Activated CD4-positive, alpha-beta T cell treated with anti-CD3 and anti-CD28 coated beads, Interleukin-2, amount 50 U/mL, for 4 hours (primary cell): ENCODE measurements at regions not wholly inside any gene's neighbourhood (a gene's known extent, or its start where the extent isn't known, plus 50 kb on each side); places are given as distances from the start of the nearest gene placed in this dataset.
"Not testable (repeated sequence)": the region's sequence is repeated elsewhere in the genome, so short reads cannot be mapped to it uniquely, and the experiment has no call there.

ENCODE experiments used
- DNase-seq, 2 experiments: peaks; one replicate each; pipeline ENCODE4 v3.0.0-alpha.2; 2020

GRCh38 chr13:64725492-64725891, 2504.6 kb downstream of the PCDH9 start:
- DNase-seq = no peak

GRCh38 chr13:64723724-64724123, 2506.4 kb downstream of the PCDH9 start:
- DNase-seq = no peak

- no peak for DNase-seq
Observed at GRCh38 chr13:64718116-64718515, 2512.0 kb downstream of the PCDH9 start.

GRCh38 chr13:64716936-64717335, 2513.2 kb downstream of the PCDH9 start:
- DNase-seq = no peak

- DNase-seq = no peak
Observed at GRCh38 chr13:64709079-64709478, 2521.1 kb downstream of the PCDH9 start.

GRCh38 chr13:64704121-64704649, 2526.0 kb downstream of the PCDH9 start:
- no peak for DNase-seq

- no peak for DNase-seq
Observed at GRCh38 chr13:64697226-64697625, 2532.9 kb downstream of the PCDH9 start.

GRCh38 chr13:64688893-64689677, 2541.1 kb downstream of the PCDH9 start:
- no peak for DNase-seq

GRCh38 chr13:64686536-64686935, 2543.6 kb downstream of the PCDH9 start:
- not testable (repeated sequence) for DNase-seq

- no peak for DNase-seq
Observed at GRCh38 chr13:64684685-64685431, 2545.3 kb downstream of the PCDH9 start.

- no peak for DNase-seq
Observed at GRCh38 chr13:64684108-64684507, 2546.0 kb downstream of the PCDH9 start.

- no peak for DNase-seq
Observed at GRCh38 chr13:64680739-64681138, 2549.4 kb downstream of the PCDH9 start.

- DNase-seq = no peak
Observed at GRCh38 chr13:64675255-64675892, 2554.8 kb downstream of the PCDH9 start.

GRCh38 chr13:64674126-64674525, 2556.0 kb downstream of the PCDH9 start:
- DNase-seq = no peak

- no peak for DNase-seq
Observed at GRCh38 chr13:64672751-64673150, 2557.4 kb downstream of the PCDH9 start.

- DNase-seq = peak in 1 of 2 experiments; percentile 0
Observed at GRCh38 chr13:64662887-64663593, 2567.1 kb downstream of the PCDH9 start.

- no peak for DNase-seq
Observed at GRCh38 chr13:64648293-64648692, 2581.8 kb downstream of the PCDH9 start.

GRCh38 chr13:64643066-64643465, 2587.1 kb downstream of the PCDH9 start:
- no peak for DNase-seq

GRCh38 chr13:64640002-64640401, 2590.1 kb downstream of the PCDH9 start:
- DNase-seq = no peak

GRCh38 chr13:64639206-64639605, 2590.9 kb downstream of the PCDH9 start:
- DNase-seq = no peak

GRCh38 chr13:64633948-64634347, 2596.2 kb downstream of the PCDH9 start:
- DNase-seq = no peak

GRCh38 chr13:64627654-64628053, 2602.5 kb downstream of the PCDH9 start:
- DNase-seq = no peak

GRCh38 chr13:64626105-64626504, 2604.0 kb downstream of the PCDH9 start:
- no peak for DNase-seq
